Ascending aorta (tissue), 2 donors: ENCODE measurements at regions not wholly inside any gene's neighbourhood (a gene's known extent, or its start where the extent isn't known, plus 50 kb on each side); places are given as distances from the start of the nearest gene placed in this dataset.
"Not testable (repeated sequence)": the region's sequence is repeated elsewhere in the genome, so short reads cannot be mapped to it uniquely, and the experiment has no call there.

Source experiments
- DNase-seq, 2 donors: peaks; one replicate each; pipeline ENCODE4 v3.0.0-alpha.2; 2019; ENCODE audit warnings: low spot score in 2 of 2
- H3K27ac ChIP-seq, 2 donors: fragments of 200-600 bp; sonication (generic); one replicate each; pipeline ENCODE4 v1.5.1; 2016 to 2017; ENCODE audit warnings: mild to moderate bottlenecking in 1 of 2
- H3K27me3 ChIP-seq: fragments of 200-600 bp; sonication (generic); one replicate; pipeline ENCODE4 v1.5.1; 2017
- H3K36me3 ChIP-seq, 2 donors: fragments of 200-600 bp; sonication (generic); one replicate each; pipeline ENCODE4 v1.5.1; 2016
- H3K4me1 ChIP-seq, 2 donors: fragments of 200-600 bp; sonication (generic); one replicate each; pipeline ENCODE4 v1.5.1; 2016 to 2017; ENCODE audit warnings: mild to moderate bottlenecking in 1 of 2
- H3K4me3 ChIP-seq, 2 donors: fragments of 200-600 bp; sonication (generic); one replicate each; pipeline ENCODE4 v1.5.1; 2016 to 2017; ENCODE audit warnings: mild to moderate bottlenecking in 1 of 2
- H3K9me3 ChIP-seq, 2 donors: fragments of 200-600 bp; sonication (generic); one replicate each; pipeline ENCODE4 v1.5.1; 2016
- intact Hi-C: fragments of 100-400 bp; cut with DNase I; formaldehyde crosslinking; loops from one replicate; pipeline ENCODE4 v1.15.1; 2023
- TF ChIP-seq, protein P1 (sequence below), 3 experiments: fragments of 200-600 bp in 2 of 3; fragments of 450-650 bp in 1 of 3; sonication (generic) in 2 of 3; IDR thresholded peaks; one replicate each; pipeline ENCODE4 v1.5.1; 2016 to 2019; ENCODE audit warnings: antibody characterized with exemption in 3 of 3, mild to moderate bottlenecking in 1 of 3, moderate library complexity in 1 of 3

DNA sequence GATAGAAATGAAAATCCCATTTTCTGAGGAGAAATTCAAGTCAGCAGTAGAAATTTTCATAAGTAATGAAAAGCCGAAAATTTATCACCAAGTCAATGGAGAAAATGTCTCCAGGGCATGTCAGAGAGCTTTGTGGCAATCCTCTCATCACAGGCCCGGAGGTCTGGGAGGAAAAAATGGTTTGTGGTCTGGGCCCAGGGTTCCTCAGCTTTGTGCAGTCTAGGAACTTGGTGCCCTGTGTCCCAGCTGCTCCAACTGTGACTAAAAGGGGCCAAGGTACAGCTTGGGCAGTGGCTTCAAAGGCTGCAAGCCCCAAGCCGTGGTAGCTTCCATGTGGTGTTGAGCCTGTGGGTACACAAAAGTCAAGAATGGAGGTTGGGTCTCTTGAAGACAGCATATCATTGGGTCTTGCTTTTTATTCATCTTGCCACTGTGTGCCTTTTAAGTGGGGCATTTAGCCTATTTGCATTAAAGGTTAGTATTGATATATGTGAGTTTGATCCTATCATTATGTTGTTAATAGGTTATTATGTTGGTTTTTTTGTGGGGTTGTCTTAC, 608.5 kb downstream of the PDHA2 start:
- no peaks in the 10 kb centered on the region for H3K9me3 ChIP-seq
- DNase-seq: no peak
- intact Hi-C loops: no loop called here

DNA sequence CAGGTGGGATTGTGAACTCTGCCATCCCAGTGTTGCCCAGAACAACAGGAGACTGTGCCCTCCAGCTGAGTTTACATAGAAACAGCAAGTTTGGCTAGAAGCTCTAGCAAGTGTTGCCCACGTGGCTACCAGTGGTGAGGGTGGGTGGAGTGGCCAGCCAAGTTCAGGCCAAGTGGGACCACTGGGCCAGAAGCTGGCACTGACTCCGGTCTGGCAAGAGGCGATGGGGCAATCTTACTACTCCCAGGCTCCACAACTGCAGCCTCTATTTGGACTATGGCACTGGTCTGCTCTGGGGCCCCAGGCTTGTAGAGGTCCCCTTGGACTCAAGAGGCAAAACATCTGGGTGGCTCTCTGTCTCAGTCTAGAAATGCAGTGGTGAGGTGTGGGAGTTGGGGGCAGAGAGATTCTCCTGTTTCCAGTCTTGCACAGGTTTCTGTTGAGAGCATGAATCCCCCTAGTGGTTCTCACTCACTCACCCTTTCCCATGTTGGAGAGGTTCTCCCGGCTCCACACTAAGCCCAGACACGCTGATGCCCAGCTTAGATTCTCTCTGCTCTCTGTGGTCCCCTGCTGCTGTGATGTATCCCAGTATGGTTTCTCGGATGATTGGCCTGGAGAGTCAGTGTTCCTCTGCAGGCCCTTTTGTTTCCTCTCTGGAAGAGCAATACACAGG, 615.3 kb downstream of the PDHA2 start:
- DNase-seq: no peak
- no peak overlapping the region for H3K27ac ChIP-seq
- TF ChIP-seq, protein P1, sequence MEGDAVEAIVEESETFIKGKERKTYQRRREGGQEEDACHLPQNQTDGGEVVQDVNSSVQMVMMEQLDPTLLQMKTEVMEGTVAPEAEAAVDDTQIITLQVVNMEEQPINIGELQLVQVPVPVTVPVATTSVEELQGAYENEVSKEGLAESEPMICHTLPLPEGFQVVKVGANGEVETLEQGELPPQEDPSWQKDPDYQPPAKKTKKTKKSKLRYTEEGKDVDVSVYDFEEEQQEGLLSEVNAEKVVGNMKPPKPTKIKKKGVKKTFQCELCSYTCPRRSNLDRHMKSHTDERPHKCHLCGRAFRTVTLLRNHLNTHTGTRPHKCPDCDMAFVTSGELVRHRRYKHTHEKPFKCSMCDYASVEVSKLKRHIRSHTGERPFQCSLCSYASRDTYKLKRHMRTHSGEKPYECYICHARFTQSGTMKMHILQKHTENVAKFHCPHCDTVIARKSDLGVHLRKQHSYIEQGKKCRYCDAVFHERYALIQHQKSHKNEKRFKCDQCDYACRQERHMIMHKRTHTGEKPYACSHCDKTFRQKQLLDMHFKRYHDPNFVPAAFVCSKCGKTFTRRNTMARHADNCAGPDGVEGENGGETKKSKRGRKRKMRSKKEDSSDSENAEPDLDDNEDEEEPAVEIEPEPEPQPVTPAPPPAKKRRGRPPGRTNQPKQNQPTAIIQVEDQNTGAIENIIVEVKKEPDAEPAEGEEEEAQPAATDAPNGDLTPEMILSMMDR (IDR thresholded peaks at IDR 0.05): no peak
- H3K36me3 ChIP-seq: no peaks in the 10 kb centered on the region
- no peaks in the 10 kb centered on the region for H3K9me3 ChIP-seq
- no peaks in the 10 kb centered on the region for H3K27me3 ChIP-seq
- H3K4me3 ChIP-seq: no peak overlapping the region
- H3K4me1 ChIP-seq: no peaks in the 10 kb centered on the region
- intact Hi-C loops: no loop called here

More for the DNA sequence above, 608.5 kb downstream of the PDHA2 start:
- TF ChIP-seq, protein P1 (IDR thresholded peaks at IDR 0.05): no peak
- H3K4me1 ChIP-seq: no peaks in the 10 kb centered on the region
- H3K36me3 ChIP-seq: no peaks in the 10 kb centered on the region
- H3K27me3 ChIP-seq: no peaks in the 10 kb centered on the region
- no peak overlapping the region for H3K4me3 ChIP-seq
- H3K27ac ChIP-seq: no peak overlapping the region

DNA sequence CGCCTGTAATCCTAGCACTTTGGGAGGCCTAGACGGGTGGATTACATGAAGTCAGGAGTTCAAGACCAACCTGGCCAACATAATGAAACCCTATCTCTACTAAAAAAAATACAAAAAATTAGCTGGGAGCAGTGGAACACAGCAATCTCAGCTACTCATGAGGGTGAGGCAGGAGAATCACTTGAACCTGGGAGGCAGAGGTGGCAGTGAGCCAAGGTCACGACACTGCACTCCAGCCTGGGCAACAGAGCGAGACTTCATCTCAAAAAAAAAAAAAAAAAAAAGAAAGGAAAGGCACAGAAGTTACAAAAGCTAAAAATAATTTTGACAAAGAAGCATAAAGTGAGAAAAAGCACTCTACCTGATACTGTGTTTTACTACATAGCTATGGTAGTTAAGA, 618.1 kb downstream of the PDHA2 start:
- H3K27me3 ChIP-seq, H3K36me3 ChIP-seq, H3K4me1 ChIP-seq, DNase-seq, H3K4me3 ChIP-seq, H3K27ac ChIP-seq, H3K9me3 ChIP-seq, intact Hi-C loops: not testable (repeated sequence)

DNA sequence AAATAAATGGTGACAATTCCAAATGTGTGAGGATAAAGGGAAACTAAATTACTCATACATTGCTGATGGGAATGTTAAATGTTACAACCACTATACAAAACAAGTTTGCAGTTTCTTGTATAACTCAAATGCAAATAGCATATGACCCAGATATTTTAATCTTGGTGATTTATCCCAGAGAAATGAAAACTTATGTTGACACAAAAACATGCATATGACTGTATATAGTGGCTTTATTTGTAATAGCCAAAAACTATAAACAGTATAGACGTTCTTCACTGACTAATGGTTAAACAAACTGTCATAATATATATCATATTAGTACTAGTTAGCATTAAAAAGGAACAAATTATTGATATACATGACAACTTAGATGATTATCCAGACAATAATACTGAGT, 619.2 kb downstream of the PDHA2 start:
- TF ChIP-seq, protein P1 (IDR thresholded peaks at IDR 0.05): no peak
- no peaks in the 10 kb centered on the region for H3K9me3 ChIP-seq
- no peak for DNase-seq
- H3K4me3 ChIP-seq: no peak overlapping the region
- H3K36me3 ChIP-seq: no peaks in the 10 kb centered on the region
- no peaks in the 10 kb centered on the region for H3K4me1 ChIP-seq
- H3K27ac ChIP-seq: no peak overlapping the region
- no peaks in the 10 kb centered on the region for H3K27me3 ChIP-seq
- intact Hi-C loops: no loop called here

DNA sequence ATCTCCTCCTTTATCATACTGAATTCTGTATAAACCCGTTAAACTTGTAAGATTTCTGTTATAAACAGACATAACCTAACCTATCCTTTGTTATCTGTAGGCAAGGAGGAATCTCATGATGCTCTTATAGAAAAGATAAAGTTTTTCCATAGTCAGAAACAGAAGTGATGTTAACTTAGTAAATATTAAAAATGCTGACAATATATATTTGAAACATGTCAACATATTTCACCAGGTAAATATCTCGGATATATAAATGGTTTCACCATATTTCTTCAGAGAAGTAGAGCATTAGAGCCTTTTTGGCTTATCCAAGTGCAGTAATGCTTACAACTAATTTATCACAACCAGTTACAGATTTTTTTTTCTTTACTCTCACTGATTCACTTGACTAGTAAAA, 625.9 kb downstream of the PDHA2 start:
- intact Hi-C loops: no loop called here
- H3K36me3 ChIP-seq: no peaks in the 10 kb centered on the region
- no peak overlapping the region for H3K27ac ChIP-seq
- H3K9me3 ChIP-seq: no peaks in the 10 kb centered on the region
- no peak for DNase-seq
- H3K4me3 ChIP-seq: no peak overlapping the region
- no peaks in the 10 kb centered on the region for H3K27me3 ChIP-seq
- no peaks in the 10 kb centered on the region for H3K4me1 ChIP-seq
- TF ChIP-seq, protein P1 (IDR thresholded peaks at IDR 0.05): no peak

DNA sequence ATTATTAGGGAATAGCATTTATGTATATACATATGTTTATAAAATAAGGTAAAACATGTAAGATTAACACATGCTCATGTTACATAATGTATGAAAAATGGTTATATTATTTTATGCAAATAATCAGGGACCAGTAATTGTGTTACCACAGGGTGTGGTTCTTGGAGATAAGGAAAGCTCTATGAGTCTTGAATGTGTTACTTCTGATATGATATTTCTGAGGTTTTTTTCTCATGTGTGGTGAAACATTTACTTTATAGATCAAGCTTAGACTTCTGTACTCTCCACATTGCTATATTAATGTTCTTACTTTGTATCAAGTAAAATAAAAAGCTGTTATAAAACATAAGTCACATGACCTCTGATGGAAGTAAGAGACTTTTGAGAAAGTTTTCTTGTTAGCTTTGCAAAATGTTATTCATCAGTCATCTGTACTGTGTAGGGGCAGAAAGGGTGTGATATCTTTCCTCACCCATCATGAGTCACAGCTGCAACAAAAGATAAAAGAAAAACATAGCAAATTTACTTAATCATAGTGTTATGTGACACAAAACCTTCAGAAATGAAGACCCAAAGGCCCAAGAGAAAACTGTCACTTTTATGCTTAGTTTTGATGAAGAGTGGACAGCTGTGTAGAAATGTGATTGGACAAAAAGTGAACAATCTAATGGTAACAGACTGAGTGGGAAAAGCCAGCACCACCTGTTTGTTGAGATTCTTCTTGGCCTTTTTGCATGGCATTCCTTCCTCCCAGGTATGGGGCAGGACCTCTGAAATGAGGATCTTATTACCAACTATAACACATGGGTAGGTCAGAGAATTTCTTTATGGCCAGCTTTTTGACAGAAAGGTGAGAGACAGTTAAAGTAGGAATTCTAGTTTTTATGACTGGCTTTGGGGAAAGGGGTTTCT, 632.3 kb downstream of the PDHA2 start:
- Histone ChIP-seq H3K27me3 (no peaks in the 10 kb centered on the region), H3K27ac (no peak overlapping the region), H3K36me3 (no peaks in the 10 kb centered on the region), H3K9me3 (no peaks in the 10 kb centered on the region), H3K4me1 (no peaks in the 10 kb centered on the region), H3K4me3 (no peak overlapping the region)
- intact Hi-C loops: no loop called here
- DNase-seq: no peak
- TF ChIP-seq, protein P1 (IDR thresholded peaks at IDR 0.05): no peak
